Heart left ventricle (tissue), 16 donors: ENCODE measurements at regions not wholly inside any gene's neighbourhood (a gene's known extent, or its start where the extent isn't known, plus 50 kb on each side); places are given as distances from the start of the nearest gene placed in this dataset.

Experiments
- ATAC-seq, 4 donors: fragments of 200-7000 bp; cut with Tn5 transposase; one replicate each; pipeline ENCODE4 v1.9.1; 2020 to 2022; ENCODE audit warnings: moderate library complexity in 4 of 4, mild to moderate bottlenecking in 3 of 4, moderate number of reproducible peaks in 1 of 4
- DNase-seq, 5 donors: peaks; one replicate each; pipeline ENCODE4 v3.0.0-alpha.2; 2020
- H3K27ac ChIP-seq, 12 donors: fragments of 200-600 bp; sonication (generic) in 4 of 12; one replicate each; pipeline versions ENCODE4 v1.5.0 to v1.8.0; 2016 to 2022; ENCODE audit warnings: mild to moderate bottlenecking in 2 of 12
- H3K27me3 ChIP-seq, 9 donors: fragments of 200-600 bp; sonication (generic) in 2 of 9; one replicate each; pipeline versions ENCODE4 v1.5.1 to v1.8.0; 2016 to 2022; ENCODE audit warnings: mild to moderate bottlenecking in 3 of 9
- H3K36me3 ChIP-seq, 9 donors: fragments of 200-600 bp; sonication (generic) in 2 of 9; one replicate each; pipeline versions ENCODE4 v1.5.0 to v1.8.0; 2018 to 2022; ENCODE audit warnings: mild to moderate bottlenecking in 2 of 9
- H3K4me1 ChIP-seq, 12 donors: fragments of 200-600 bp; sonication (generic) in 4 of 12; one replicate each; pipeline versions ENCODE4 v1.5.0 to v1.8.0; 2016 to 2022; ENCODE audit warnings: mild to moderate bottlenecking in 3 of 12
- H3K4me3 ChIP-seq, 12 donors: fragments of 200-600 bp; sonication (generic) in 4 of 12; one replicate each; pipeline versions ENCODE4 v1.5.0 to v1.8.0; 2017 to 2022; ENCODE audit warnings: mild to moderate bottlenecking in 9 of 12, moderate library complexity in 4 of 12
- H3K9me3 ChIP-seq, 12 donors: fragments of 200-600 bp; sonication (generic) in 4 of 12; one replicate each; pipeline versions ENCODE4 v1.5.0 to v1.8.0; 2016 to 2022; ENCODE audit warnings: mild to moderate bottlenecking in 1 of 12
- POLR2A ChIP-seq, 2 donors: fragments of 450-650 bp; IDR thresholded peaks; one replicate each; pipeline ENCODE4 v1.6.1; 2017; ENCODE audit warnings: antibody characterized with exemption in 2 of 2, mild to moderate bottlenecking in 2 of 2, moderate library complexity in 2 of 2
- WGBS, 4 donors: extraction: QIAGEN DNeasy Blood & Tissue Kit in 2 of 4; methylation state at CpG; one replicate each; pipeline versions ENCODE4 v1.1.5 to v1.1.7; 2013 to 2018; 5-methylcytosine and 5-hydroxymethylcytosine counted together
- intact Hi-C, 10 donors: fragments of 100-400 bp; cut with DNase I; formaldehyde crosslinking; loops; one replicate each; pipeline versions ENCODE4 v1.11.1 to v1.14.2; 2022
- TF ChIP-seq, protein P1 (sequence below), 12 donors: fragments of 200-600 bp; sonication (generic) in 4 of 12; IDR thresholded peaks; one replicate each; pipeline versions ENCODE4 v1.5.0 to v1.8.0; 2018 to 2022; ENCODE audit warnings: antibody characterized with exemption in 12 of 12, mild to moderate bottlenecking in 5 of 12
- donor health status: ischemic (EF 13 %, LVEDD 7.1; RV severe dilation, severe dysfunction).
- donor health status: healthy with polysubstance abuse.
- donor health status: DM: no; HTN: yes; CAD: no.
- donor health status: DM: no; HTN: no; CAD: no.
- donor health status: ischemic (EF 25% LVEDD 6.9; RV normal size, moderate dysfunction).
- donor health status: ischemic (EF 25% LVEDD 5.7; RV mildly dilated, moderate dysfunction).
- donor health status: healthy.
- donor health status: DM: yes; HTN: yes; CAD: no.
- donor health status: ischemic (EF 35%, LVEDD 5.7; RV mildly dilated, moderate dysfunction).
- donor health status: nonischemic (EF 11% LVEDD 7.7; RV severe dilation, severe dysfunction).
- donor health status: DM: yes; HTN: yes; CAD: no.
- donor health status: PGD.
- donor health status: ischemic (EF 29% LVEDD 5.4; RV normal size, mild dysfunction).
- donor health status: nonischemic (EF 23%, LVEDD 6.1; RV moderate dilation, normal function).

GRCh38 chr2:136664713-136665405, 100.5 kb upstream of the THSD7B start:
- Histone ChIP-seq H3K27me3 (peaks cover 0 to 2% (median 0%) of the 10 kb centered on the region in 9 donors), H3K4me1 (no peaks in the 10 kb centered on the region), H3K27ac (no peak overlapping the region), H3K36me3 (no peaks in the 10 kb centered on the region), H3K4me3 (no peak overlapping the region), H3K9me3 (no peaks in the 10 kb centered on the region)
- ATAC-seq = no peak
- intact Hi-C loops = loop anchor here in 2 of 10 donors (5.0 to 10.0 kb wide), 2 partner anchors 238 to 240 kb away; no protein-coding TSS in a partner anchor
- no peak for DNase-seq
- WGBS, 4 donors = 81 to 87% (median 83%) methylated on average over 10 of the region's 10 CpGs
- no peak for TF ChIP-seq POLR2A (IDR thresholded peaks at IDR 0.05)
- TF ChIP-seq, protein P1, sequence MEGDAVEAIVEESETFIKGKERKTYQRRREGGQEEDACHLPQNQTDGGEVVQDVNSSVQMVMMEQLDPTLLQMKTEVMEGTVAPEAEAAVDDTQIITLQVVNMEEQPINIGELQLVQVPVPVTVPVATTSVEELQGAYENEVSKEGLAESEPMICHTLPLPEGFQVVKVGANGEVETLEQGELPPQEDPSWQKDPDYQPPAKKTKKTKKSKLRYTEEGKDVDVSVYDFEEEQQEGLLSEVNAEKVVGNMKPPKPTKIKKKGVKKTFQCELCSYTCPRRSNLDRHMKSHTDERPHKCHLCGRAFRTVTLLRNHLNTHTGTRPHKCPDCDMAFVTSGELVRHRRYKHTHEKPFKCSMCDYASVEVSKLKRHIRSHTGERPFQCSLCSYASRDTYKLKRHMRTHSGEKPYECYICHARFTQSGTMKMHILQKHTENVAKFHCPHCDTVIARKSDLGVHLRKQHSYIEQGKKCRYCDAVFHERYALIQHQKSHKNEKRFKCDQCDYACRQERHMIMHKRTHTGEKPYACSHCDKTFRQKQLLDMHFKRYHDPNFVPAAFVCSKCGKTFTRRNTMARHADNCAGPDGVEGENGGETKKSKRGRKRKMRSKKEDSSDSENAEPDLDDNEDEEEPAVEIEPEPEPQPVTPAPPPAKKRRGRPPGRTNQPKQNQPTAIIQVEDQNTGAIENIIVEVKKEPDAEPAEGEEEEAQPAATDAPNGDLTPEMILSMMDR (IDR thresholded peaks at IDR 0.05) = no peak

GRCh38 chr2:136658201-136658600, 107.1 kb upstream of the THSD7B start:
- Histone ChIP-seq H3K27ac (no peak overlapping the region), H3K27me3 (peaks cover 0 to 2% (median 0%) of the 10 kb centered on the region in 9 donors), H3K4me1 (peaks cover 0 to 19% (median 6%) of the 10 kb centered on the region in 12 donors), H3K36me3 (no peaks in the 10 kb centered on the region), H3K9me3 (no peaks in the 10 kb centered on the region), H3K4me3 (no peak overlapping the region)
- intact Hi-C loops = loop anchor here in 1 of 10 donors (10.0 kb wide), 1 partner anchor 233 kb away; no protein-coding TSS in a partner anchor
- 92 to 98% (median 94%) methylated on average over 1 of the region's 1 CpG for WGBS, 4 donors
- no peak for TF ChIP-seq POLR2A (IDR thresholded peaks at IDR 0.05)
- TF ChIP-seq, protein P1 (IDR thresholded peaks at IDR 0.05) = no peak
- no peak for ATAC-seq
- no peak for DNase-seq

- 2 to 23% (median 9%) methylated on average over 2 of the region's 2 CpGs for WGBS, 4 donors
- Histone ChIP-seq H3K27ac (peak overlapping the region in 4 of 12 donors; percentile 40 to 63 (median 47)), H3K27me3 (no peaks in the 10 kb centered on the region), H3K36me3 (no peaks in the 10 kb centered on the region), H3K4me3 (no peak overlapping the region), H3K4me1 (peaks cover 0 to 36% (median 7%) of the 10 kb centered on the region in 12 donors), H3K9me3 (no peaks in the 10 kb centered on the region)
- no peak for TF ChIP-seq POLR2A (IDR thresholded peaks at IDR 0.05)
- TF ChIP-seq, protein P1 (IDR thresholded peaks at IDR 0.05) = peak in 1 of 12 donors; percentile 10
- DNase-seq = peak in 4 of 5 donors; percentile 29 to 61 (median 38)
- ATAC-seq = peak; percentile 83 to 96 (median 90)
- intact Hi-C loops = loop anchor here in 2 of 10 donors (5.0 to 10.0 kb wide), 2 partner anchors 229 to 232 kb away; no protein-coding TSS in a partner anchor
Observed at GRCh38 chr2:136653861-136654260, 111.5 kb upstream of the THSD7B start.

- WGBS, 4 donors = 48 to 66% (median 51%) methylated on average over 3 of the region's 3 CpGs
Observed at GRCh38 chr2:136651456-136652010, 113.8 kb upstream of the THSD7B start.

More at GRCh38 chr2:136651456-136652010, 113.8 kb upstream of the THSD7B start:
- no peaks in the 10 kb centered on the region for H3K9me3 ChIP-seq
- DNase-seq = no peak
- intact Hi-C loops = loop anchor here in 2 of 10 donors (5.0 to 10.0 kb wide), 2 partner anchors 227 to 229 kb away; no protein-coding TSS in a partner anchor
- no peak for TF ChIP-seq POLR2A (IDR thresholded peaks at IDR 0.05)
- TF ChIP-seq, protein P1 (IDR thresholded peaks at IDR 0.05) = no peak
- no peaks in the 10 kb centered on the region for H3K36me3 ChIP-seq
- ATAC-seq = no peak
- no peak overlapping the region for H3K27ac ChIP-seq
- peaks cover 0 to 36% (median 7%) of the 10 kb centered on the region in 12 donors for H3K4me1 ChIP-seq
- H3K4me3 ChIP-seq = no peak overlapping the region
- H3K27me3 ChIP-seq = no peaks in the 10 kb centered on the region
